Gastroesophageal sphincter (tissue), 3 donors: ENCODE measurements at regions not wholly inside any gene's neighbourhood (a gene's known extent, or its start where the extent isn't known, plus 50 kb on each side); places are given as distances from the start of the nearest gene placed in this dataset.

Experiments
- CTCF ChIP-seq, 4 experiments: fragments of 200-600 bp in 2 of 4; fragments of 450-650 bp in 2 of 4; sonication (generic) in 1 of 4; IDR thresholded peaks; one replicate each; pipeline ENCODE4 v1.5.1; 2017 to 2019; ENCODE audit warnings: antibody characterized with exemption in 4 of 4, mild to moderate bottlenecking in 2 of 4, moderate library complexity in 2 of 4
- EP300 ChIP-seq: sonication (generic); formaldehyde crosslinking; IDR thresholded peaks from one replicate; pipeline ENCODE4 v1.6.1; 2017; ENCODE audit warnings: antibody characterized with exemption, mild to moderate bottlenecking
- POLR2A ChIP-seq, 2 donors: fragments of 450-650 bp; IDR thresholded peaks; one replicate each; pipeline ENCODE4 v1.6.1; 2017; ENCODE audit warnings: antibody characterized with exemption in 2 of 2, mild to moderate bottlenecking in 2 of 2, moderate library complexity in 1 of 2
- POLR2AphosphoS5 ChIP-seq: sonication (generic); formaldehyde crosslinking; IDR thresholded peaks from one replicate; pipeline ENCODE4 v1.6.1; 2017; ENCODE audit warnings: antibody characterized with exemption

- TF ChIP-seq POLR2AphosphoS5: no peak
- no peak for TF ChIP-seq CTCF (IDR thresholded peaks at IDR 0.05)
- TF ChIP-seq EP300: no peak
- TF ChIP-seq POLR2A (IDR thresholded peaks at IDR 0.05): no peak
Observed at GRCh38 chr7:117992635-117993376, 119.6 kb upstream of the CTTNBP2 start.
